ENCODE measurements at regions not wholly inside any gene's neighbourhood (a gene's known extent, or its start where the extent isn't known, plus 50 kb on each side); places are given as distances from the start of the nearest gene placed in this dataset.

GRCh38 chr7:28266402-28266801 is 85.8 kb upstream of the JAZF1 start:
- TF ChIP-seq EZH2 (IDR thresholded peaks at IDR 0.05; ENCODE audit: low read length) (no peak), CTCF (optimal IDR thresholded peaks at IDR 0.05 in 1 of 3, IDR thresholded peaks at IDR 0.05 in 1 of 3, conservative IDR thresholded peaks at IDR 0.05 in 1 of 3; ENCODE audit: extremely low read depth in 1 of 3, insufficient read depth in 2 of 3, low read length in 3 of 3) (no peak)

Measured in keratinocyte (primary cell).